ENCODE measurements at regions not wholly inside any gene's neighbourhood (a gene's known extent, or its start where the extent isn't known, plus 50 kb on each side); places are given as distances from the start of the nearest gene placed in this dataset.

GRCh38 chr7:118041251-118041878 is 142.6 kb upstream of the LSM8 start:
- Histone ChIP-seq H3K27ac (ENCODE audit: control insufficient read depth, insufficient read depth, low read length) (no peak overlapping the region), H3K4me1 (ENCODE audit: control insufficient read depth, extremely low read depth, insufficient read depth, low read length) (no peaks in the 10 kb centered on the region), H3K9me3 (ENCODE audit: control insufficient read depth, low read depth, low read length) (no peaks in the 10 kb centered on the region), H3K27me3 (ENCODE audit: control insufficient read depth, extremely low read depth, insufficient read depth, low read length) (no peaks in the 10 kb centered on the region), H3K9me1 (ENCODE audit: control insufficient read depth, extremely low read depth, insufficient read depth, low read length) (no peaks in the 10 kb centered on the region), H3K4me2 (ENCODE audit: control insufficient read depth, extremely low read depth, insufficient read depth, low read depth, low read length) (no peak overlapping the region), H3K9ac (ENCODE audit: control insufficient read depth, extremely low read depth, insufficient read depth, low read length) (no peak overlapping the region), H2AFZ (ENCODE audit: control insufficient read depth, low read length) (no peak overlapping the region), H4K20me1 (ENCODE audit: control insufficient read depth, extremely low read depth, insufficient read depth, low read length) (no peaks in the 10 kb centered on the region), H3K36me3 (ENCODE audit: control insufficient read depth in 2 of 2, extremely low read depth in 1 of 2, insufficient read depth in 2 of 2, low read length in 2 of 2) (no peaks in the 10 kb centered on the region), H3K79me2 (ENCODE audit: control insufficient read depth, insufficient read depth, low read length) (no peaks in the 10 kb centered on the region), H3K4me3 (ENCODE audit: control insufficient read depth in 2 of 3, extremely low read depth in 1 of 3, insufficient read depth in 2 of 3, low read depth in 1 of 3, low read length in 3 of 3) (no peak overlapping the region)
- dilution Hi-C loops (cut with MboI; ENCODE audit: extremely low pct_ligation_motif_present, low sequenced_read_pairs): no loop called here
- DNase-seq (ENCODE audit: low read depth, low spot score) (no peak), FAIRE-seq (no peak)
- no peak for TF ChIP-seq CTCF (optimal IDR thresholded peaks at IDR 0.05 in 1 of 3, IDR thresholded peaks at IDR 0.05 in 1 of 3, conservative IDR thresholded peaks at IDR 0.05 in 1 of 3; ENCODE audit: extremely low read depth in 1 of 3, insufficient read depth in 2 of 3, low read length in 3 of 3)
- TF ChIP-seq EZH2 (IDR thresholded peaks at IDR 0.05; ENCODE audit: low read length): no peak

- Histone ChIP-seq H2AFZ (ENCODE audit: control insufficient read depth, low read length) (no peak overlapping the region), H3K27me3 (ENCODE audit: control insufficient read depth, extremely low read depth, insufficient read depth, low read length) (no peaks in the 10 kb centered on the region), H3K9me1 (ENCODE audit: control insufficient read depth, extremely low read depth, insufficient read depth, low read length) (no peaks in the 10 kb centered on the region), H3K4me3 (ENCODE audit: control insufficient read depth in 2 of 3, extremely low read depth in 1 of 3, insufficient read depth in 2 of 3, low read depth in 1 of 3, low read length in 3 of 3) (no peak overlapping the region), H3K9ac (ENCODE audit: control insufficient read depth, extremely low read depth, insufficient read depth, low read length) (no peak overlapping the region), H3K9me3 (ENCODE audit: control insufficient read depth, low read depth, low read length) (no peaks in the 10 kb centered on the region), H3K27ac (ENCODE audit: control insufficient read depth, insufficient read depth, low read length) (no peak overlapping the region), H3K79me2 (ENCODE audit: control insufficient read depth, insufficient read depth, low read length) (no peaks in the 10 kb centered on the region), H3K4me2 (ENCODE audit: control insufficient read depth, extremely low read depth, insufficient read depth, low read depth, low read length) (no peak overlapping the region), H3K36me3 (ENCODE audit: control insufficient read depth in 2 of 2, extremely low read depth in 1 of 2, insufficient read depth in 2 of 2, low read length in 2 of 2) (no peaks in the 10 kb centered on the region), H4K20me1 (ENCODE audit: control insufficient read depth, extremely low read depth, insufficient read depth, low read length) (no peaks in the 10 kb centered on the region), H3K4me1 (ENCODE audit: control insufficient read depth, extremely low read depth, insufficient read depth, low read length) (no peaks in the 10 kb centered on the region)
- FAIRE-seq: no peak
- dilution Hi-C loops (cut with MboI; ENCODE audit: extremely low pct_ligation_motif_present, low sequenced_read_pairs): no loop called here
- TF ChIP-seq CTCF (optimal IDR thresholded peaks at IDR 0.05 in 1 of 3, IDR thresholded peaks at IDR 0.05 in 1 of 3, conservative IDR thresholded peaks at IDR 0.05 in 1 of 3; ENCODE audit: extremely low read depth in 1 of 3, insufficient read depth in 2 of 3, low read length in 3 of 3) (no peak), EZH2 (IDR thresholded peaks at IDR 0.05; ENCODE audit: low read length) (no peak)
- no peak for DNase-seq (ENCODE audit: low read depth, low spot score)
Observed at GRCh38 chr7:118045629-118046028, 138.3 kb upstream of the LSM8 start.

Data from keratinocyte (primary cell).